CD4-positive, alpha-beta T cell (primary cell): ENCODE measurements at regions not wholly inside any gene's neighbourhood (a gene's known extent, or its start where the extent isn't known, plus 50 kb on each side); places are given as distances from the start of the nearest gene placed in this dataset.

ENCODE experiments used
- ATAC-seq: fragments of 200-7000 bp; cut with Tn5 transposase; one replicate; pipeline ENCODE4 v1.10.0; 2022; ENCODE audit warnings: mild to moderate bottlenecking; ENCODE audit not compliant: poor library complexity
- CTCF ChIA-PET: fragments of 350-600 bp; sonication (Branson Sonifier 250); formaldehyde crosslinking; loops from one replicate; lab custom pipeline; 2021; ENCODE audit warnings: antibody characterized with exemption, inconsistent platforms; lab: Charles Lee
- POLR2A ChIA-PET: fragments of 350-600 bp; sonication (Branson Sonifier 250); formaldehyde crosslinking; loops from one replicate; lab custom pipeline; 2021; ENCODE audit warnings: antibody characterized with exemption, inconsistent platforms; lab: Charles Lee
- DNase-seq, 14 experiments: peaks; one replicate each; pipeline ENCODE4 v3.0.0-alpha.2; 2013 to 2020; ENCODE audit warnings: mixed read lengths in 2 of 14
- H3K27ac ChIP-seq, 2 donors: one replicate each; pipeline versions ENCODE4 v1.5.1 to v1.7.0; 2013; ENCODE audit warnings: low read length in 2 of 2, low read depth in 1 of 2, mild to moderate bottlenecking in 1 of 2
- H3K27me3 ChIP-seq, 2 experiments: 1 replicate in 1 of 2; 2 replicates in 1 of 2; pipeline versions ENCODE4 v1.6.1 to v1.7.0; 2013; ENCODE audit warnings: low read length in 2 of 2, control low read depth in 1 of 2, mild to moderate bottlenecking in 1 of 2, moderate library complexity in 1 of 2; ENCODE audit not compliant: insufficient read depth in 2 of 2, control insufficient read depth in 1 of 2
- H3K36me3 ChIP-seq: one replicate; pipeline ENCODE4 v1.6.1; 2013; ENCODE audit warnings: low read length, control low read depth; ENCODE audit not compliant: insufficient read depth
- H3K4me1 ChIP-seq: one replicate; pipeline ENCODE4 v1.6.1; 2013; ENCODE audit warnings: low read length, control low read depth; ENCODE audit not compliant: insufficient read depth
- H3K4me3 ChIP-seq: one replicate; pipeline ENCODE4 v1.5.1; 2013; ENCODE audit warnings: mild to moderate bottlenecking, low read length, moderate library complexity
- H3K9me3 ChIP-seq, 2 experiments: 1 replicate in 1 of 2; 2 replicates in 1 of 2; pipeline versions ENCODE4 v1.6.1 to v1.7.0; 2013; ENCODE audit warnings: low read length in 2 of 2, mild to moderate bottlenecking in 2 of 2, control low read depth in 1 of 2, moderate library complexity in 1 of 2; ENCODE audit not compliant: control insufficient read depth in 1 of 2, insufficient read depth in 1 of 2
- H3K27ac Mint-ChIP-seq: one replicate; pipeline ENCODE4 v1.8.0; 2020; ENCODE audit warnings: mixed read lengths
- H3K27me3 Mint-ChIP-seq: one replicate; pipeline ENCODE4 v1.8.0; 2021; ENCODE audit warnings: mixed read lengths
- H3K36me3 Mint-ChIP-seq: one replicate; pipeline ENCODE4 v1.8.0; 2021; ENCODE audit warnings: low read depth, mixed read lengths
- H3K4me1 Mint-ChIP-seq: one replicate; pipeline ENCODE4 v1.8.0; 2021; ENCODE audit warnings: low read depth, mixed read lengths
- H3K4me3 Mint-ChIP-seq: one replicate; pipeline ENCODE4 v1.8.0; 2020; ENCODE audit warnings: mild to moderate bottlenecking, mixed read lengths
- H3K9me3 Mint-ChIP-seq: one replicate; pipeline ENCODE4 v1.8.0; 2020; ENCODE audit warnings: mixed read lengths
- CTCF ChIP-seq: fragments of 200-600 bp; IDR thresholded peaks from one replicate; pipeline ENCODE4 v1.8.0; 2022; ENCODE audit warnings: antibody characterized with exemption, mild to moderate bottlenecking
- intact Hi-C, 2 experiments: fragments of 100-400 bp; cut with DNase I in 1 of 2; cut with micrococcal nuclease in 1 of 2; formaldehyde crosslinking; loops; one replicate each; pipeline versions ENCODE4 v1.15.1 to v1.9.0; 2023 to 2025; cut with DNase I, micrococcal nuclease

GRCh38 chr5:3034881-3035280 is 283.4 kb upstream of the IRX2 start:
- Mint-ChIP-seq H3K27ac (no peak overlapping the region), H3K27me3 (no peaks in the 10 kb centered on the region), H3K4me3 (no peak overlapping the region), H3K4me1 (no peaks in the 10 kb centered on the region), H3K36me3 (no peaks in the 10 kb centered on the region), H3K9me3 (peaks cover 3% of the 10 kb centered on the region)
- TF ChIP-seq CTCF: no peak
- Histone ChIP-seq H3K9me3 (peaks cover 0 to 24% of the 10 kb centered on the region in 2 experiments), H3K27ac (no peak overlapping the region), H3K4me3 (no peak overlapping the region), H3K4me1 (no peaks in the 10 kb centered on the region), H3K36me3 (no peaks in the 10 kb centered on the region), H3K27me3 (no peaks in the 10 kb centered on the region)
- POLR2A ChIA-PET: no interaction called here
- ATAC-seq: no peak
- intact Hi-C loops: no loop called here
- no peak for DNase-seq
- CTCF ChIA-PET: no interaction called here

- Mint-ChIP-seq H3K4me1 (no peaks in the 10 kb centered on the region), H3K27ac (no peak overlapping the region), H3K27me3 (no peaks in the 10 kb centered on the region), H3K4me3 (no peak overlapping the region), H3K36me3 (no peaks in the 10 kb centered on the region), H3K9me3 (peaks cover 3% of the 10 kb centered on the region)
- intact Hi-C loops: no loop called here
- H3K27me3 ChIP-seq: no peaks in the 10 kb centered on the region
- POLR2A ChIA-PET: no interaction called here
- no peak overlapping the region for H3K4me3 ChIP-seq
- TF ChIP-seq CTCF: no peak
- no peak for DNase-seq
- CTCF ChIA-PET: no interaction called here
- ATAC-seq: no peak
- H3K4me1 ChIP-seq: no peaks in the 10 kb centered on the region
- H3K27ac ChIP-seq: no peak overlapping the region
- peaks cover 0 to 28% of the 10 kb centered on the region in 2 experiments for H3K9me3 ChIP-seq
- no peaks in the 10 kb centered on the region for H3K36me3 ChIP-seq
Measured at GRCh38 chr5:3034449-3034848, 283.0 kb upstream of the IRX2 start.

GRCh38 chr5:3033033-3033755 is 281.7 kb upstream of the IRX2 start:
- Histone ChIP-seq H3K27ac (no peak overlapping the region), H3K4me1 (no peaks in the 10 kb centered on the region), H3K9me3 (peaks cover 0 to 39% of the 10 kb centered on the region in 2 experiments), H3K4me3 (no peak overlapping the region), H3K27me3 (no peaks in the 10 kb centered on the region), H3K36me3 (no peaks in the 10 kb centered on the region)
- Mint-ChIP-seq H3K9me3 (peaks cover 5% of the 10 kb centered on the region), H3K4me1 (no peaks in the 10 kb centered on the region), H3K27me3 (no peaks in the 10 kb centered on the region), H3K27ac (no peak overlapping the region), H3K4me3 (no peak overlapping the region), H3K36me3 (no peaks in the 10 kb centered on the region)
- ChIA-PET POLR2A (no interaction called here), CTCF (no interaction called here)
- intact Hi-C loops: no loop called here
- no peak for ATAC-seq
- no peak for DNase-seq
- no peak for TF ChIP-seq CTCF
